SK-N-SH (cell line): ENCODE measurements at regions not wholly inside any gene's neighbourhood (a gene's known extent, or its start where the extent isn't known, plus 50 kb on each side); places are given as distances from the start of the nearest gene placed in this dataset.

Experiments
- CTCF ChIA-PET: fragments of 300-600, 350-600 bp; formaldehyde crosslinking; extraction: SDS; loops from one replicate; lab custom pipeline; 2021; lab: Yijun Ruan, JAX
- POLR2A ChIA-PET: fragments of 350-600 bp; sonication (Branson Sonifier 250); formaldehyde crosslinking; extraction: SDS; loops from one replicate; lab custom pipeline; 2020; ENCODE audit warnings: antibody characterized with exemption, inconsistent platforms; lab: Yijun Ruan, JAX
- DNase-seq: peaks from one replicate; pipeline ENCODE4 v3.0.0; 2012
- H2AFZ ChIP-seq: fragments of 200-600 bp; sonication (generic); 2 replicates; pipeline ENCODE4 v1.8.1; 2016; ENCODE audit warnings: antibody characterized with exemption, mild to moderate bottlenecking, low read depth
- H3F3A ChIP-seq: fragments of 200-600 bp; sonication (generic); replicated peaks from 2 replicates; pipeline ENCODE3; 2016; ENCODE audit warnings: antibody characterized with exemption, mild to moderate bottlenecking; ENCODE audit not compliant: insufficient read depth
- H3K27ac ChIP-seq, 2 experiments: fragments of 200-500 bp in 1 of 2; fragments of 200-600 bp in 1 of 2; sonication (Bioruptor generic) in 1 of 2; sonication (generic), shearing (Covaris generic) in 1 of 2; 2 replicates each; pipeline versions ENCODE4 v1.5.1 to v1.6.1; 2014 to 2016; ENCODE audit warnings: low read depth in 2 of 2, inconsistent platforms in 1 of 2, low read length in 1 of 2, mild to moderate bottlenecking in 1 of 2, mixed read lengths in 1 of 2
- H3K27me3 ChIP-seq: fragments of 200-600 bp; sonication (generic), shearing (Covaris generic); 2 replicates; pipeline ENCODE4 v1.6.1; 2016; ENCODE audit warnings: mixed run types; ENCODE audit not compliant: insufficient read depth
- H3K36me3 ChIP-seq, 2 experiments: fragments of 200-500 bp in 1 of 2; fragments of 200-600 bp in 1 of 2; sonication (Bioruptor generic) in 1 of 2; sonication (generic) in 1 of 2; replicated peaks in 1 of 2; 2 replicates each; pipeline versions ENCODE3 to v1.5.1; 2014 to 2016; ENCODE audit warnings: low read length in 1 of 2, mild to moderate bottlenecking in 1 of 2; ENCODE audit not compliant: insufficient read depth in 2 of 2, control insufficient read depth in 1 of 2
- H3K4me1 ChIP-seq, 2 experiments: fragments of 200-500 bp in 1 of 2; fragments of 200-600 bp in 1 of 2; sonication (Bioruptor generic) in 1 of 2; sonication (generic), shearing (Covaris generic) in 1 of 2; 2 replicates each; pipeline versions ENCODE4 v1.5.1 to v1.6.1; 2014 to 2016; ENCODE audit warnings: low read depth in 1 of 2, low read length in 1 of 2, mixed run types in 1 of 2; ENCODE audit not compliant: insufficient read depth in 2 of 2, control insufficient read depth in 1 of 2
- H3K4me2 ChIP-seq: fragments of 200-600 bp; sonication (generic), shearing (Covaris generic); 2 replicates; pipeline ENCODE4 v1.6.1; 2017; ENCODE audit warnings: mixed run types
- H3K4me3 ChIP-seq, 2 experiments: fragments of 200-500 bp in 1 of 2; fragments of 200-600 bp in 1 of 2; sonication (Bioruptor generic) in 1 of 2; sonication (generic), shearing (Covaris generic) in 1 of 2; 2 replicates each; pipeline versions ENCODE4 v1.5.1 to v1.8.1; 2014 to 2016; ENCODE audit warnings: low read depth in 2 of 2, inconsistent platforms in 1 of 2, low read length in 1 of 2, mild to moderate bottlenecking in 1 of 2, mixed read lengths in 1 of 2, moderate library complexity in 1 of 2
- H3K79me2 ChIP-seq: fragments of 200-600 bp; sonication (generic); 2 replicates; pipeline ENCODE4 v1.8.1; 2017; ENCODE audit warnings: mild to moderate bottlenecking; ENCODE audit not compliant: insufficient read depth
- H3K9ac ChIP-seq: fragments of 200-600 bp; sonication (generic); 2 replicates; pipeline ENCODE4 v1.6.1; 2017; ENCODE audit warnings: mixed run types
- H3K9me2 ChIP-seq: fragments of 200-600 bp; sonication (generic); 2 replicates; pipeline ENCODE4 v1.6.1; 2017; ENCODE audit warnings: mixed run types
- H3K9me3 ChIP-seq: fragments of 200-600 bp; sonication (generic); 2 replicates; pipeline ENCODE4 v1.6.1; 2017; ENCODE audit warnings: mixed run types, mild to moderate bottlenecking, moderate library complexity
- H4K20me1 ChIP-seq: fragments of 200-600 bp; sonication (generic); 2 replicates; pipeline ENCODE4 v1.6.1; 2017; ENCODE audit warnings: mild to moderate bottlenecking, mixed run types; ENCODE audit not compliant: insufficient read depth
- CHD2 ChIP-seq: fragments of 150-350 bp; IDR thresholded peaks from 2 replicates; pipeline ENCODE4 v1.6.1; 2018; ENCODE audit warnings: low read length; ENCODE audit not compliant: partially characterized antibody
- EZH2phosphoT487 ChIP-seq: fragments of 200-600 bp; sonication (generic); IDR thresholded peaks from 2 replicates; pipeline ENCODE4 v1.6.1; 2017; ENCODE audit warnings: low read depth, mixed run types, mild to moderate bottlenecking, antibody characterized with exemption, moderate library complexity, borderline replicate concordance
- FOSL2 ChIP-seq: IDR thresholded peaks from 2 replicates; pipeline ENCODE4 v1.4.0; 2012; ENCODE audit warnings: low read depth, mild to moderate bottlenecking, moderate library complexity, borderline replicate concordance
- FOXM1 ChIP-seq: IDR thresholded peaks from 2 replicates; pipeline ENCODE4 v1.4.0; 2012; ENCODE audit warnings: low read depth, mild to moderate bottlenecking
- GABPA ChIP-seq: IDR thresholded peaks from 2 replicates; pipeline ENCODE4 v1.4.0; 2012; ENCODE audit warnings: low read depth, mild to moderate bottlenecking
- GATA2 ChIP-seq: sonication (generic); formaldehyde crosslinking; IDR thresholded peaks from 2 replicates; pipeline ENCODE4 v1.5.0; 2020; ENCODE audit warnings: mild to moderate bottlenecking, missing genetic modification reagents
- JUND ChIP-seq: IDR thresholded peaks from 2 replicates; pipeline ENCODE4 v1.4.0; 2012
- MEF2A ChIP-seq: IDR thresholded peaks from 2 replicates; pipeline ENCODE4 v1.4.0; 2012; ENCODE audit warnings: low read depth, borderline replicate concordance
- NFIC ChIP-seq: IDR thresholded peaks from 2 replicates; pipeline ENCODE4 v1.4.0; 2012; ENCODE audit warnings: borderline replicate concordance
- NRF1 ChIP-seq: IDR thresholded peaks from 2 replicates; pipeline ENCODE4 v1.6.1; 2012; ENCODE audit warnings: low read depth, mild to moderate bottlenecking, low read length
- RXRA ChIP-seq: IDR thresholded peaks from 2 replicates; pipeline ENCODE4 v1.4.0; 2012; ENCODE audit warnings: low read depth, mild to moderate bottlenecking, borderline replicate concordance
- SIN3A ChIP-seq: IDR thresholded peaks from 2 replicates; pipeline ENCODE4 v1.6.1; 2012; ENCODE audit warnings: low read depth, mild to moderate bottlenecking, low read length, moderate library complexity, borderline replicate concordance
- TAF1 ChIP-seq: IDR thresholded peaks from 2 replicates; pipeline ENCODE4 v1.6.1; 2012; ENCODE audit warnings: low read depth, mild to moderate bottlenecking, low read length, moderate library complexity, borderline replicate concordance
- TCF12 ChIP-seq: IDR thresholded peaks from 2 replicates; pipeline ENCODE4 v1.4.0; 2012
- TEAD4 ChIP-seq: IDR thresholded peaks from 2 replicates; pipeline ENCODE4 v1.4.0; 2012; ENCODE audit warnings: mild to moderate bottlenecking, borderline replicate concordance; ENCODE audit not compliant: insufficient read depth
- YY1 ChIP-seq: IDR thresholded peaks from 2 replicates; pipeline ENCODE4 v1.4.0; 2012; ENCODE audit warnings: low read depth, mild to moderate bottlenecking
- WGBS: methylation state at CpG from one replicate; pipeline ENCODE4 v1.1.6; 2017; ENCODE audit warnings: low lambda C conversion rate; 5-methylcytosine and 5-hydroxymethylcytosine counted together
- TF ChIP-seq, protein P1 (sequence below): fragments of 150-350 bp; IDR thresholded peaks from 2 replicates; pipeline ENCODE4 v1.6.1; 2016; ENCODE audit warnings: mild to moderate bottlenecking, low read depth, low read length
- TF ChIP-seq, protein P2 (sequence below): IDR thresholded peaks from 2 replicates; pipeline ENCODE4 v1.4.0; 2012; ENCODE audit warnings: low read depth, borderline replicate concordance
- TF ChIP-seq, protein P3 (sequence below): IDR thresholded peaks from 2 replicates; pipeline ENCODE4; 2012

DNA sequence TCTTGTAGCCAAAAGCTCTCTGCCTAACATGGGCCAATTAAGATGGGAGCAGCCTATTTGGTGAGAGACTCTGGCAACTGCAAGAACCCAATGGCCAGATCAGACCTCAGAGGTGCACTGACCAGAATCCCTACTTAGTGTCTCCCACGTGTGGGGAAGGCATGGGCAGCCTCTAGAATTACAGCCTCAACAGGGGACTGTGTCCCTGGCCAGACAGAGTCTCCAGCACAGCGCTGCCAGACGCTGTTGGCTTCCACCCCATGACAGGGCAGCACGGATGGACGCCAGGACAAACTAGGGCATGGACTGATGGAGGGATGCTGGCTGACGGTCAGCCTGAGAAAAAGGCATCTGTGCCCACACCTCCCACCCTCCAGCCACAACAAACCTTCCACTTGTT, 729.3 kb upstream of the AUTS2 start:
- ChIA-PET CTCF (no interaction called here), POLR2A (no interaction called here)
- no peaks in the 10 kb centered on the region for H3K36me3 ChIP-seq
- TF ChIP-seq, protein P1, sequence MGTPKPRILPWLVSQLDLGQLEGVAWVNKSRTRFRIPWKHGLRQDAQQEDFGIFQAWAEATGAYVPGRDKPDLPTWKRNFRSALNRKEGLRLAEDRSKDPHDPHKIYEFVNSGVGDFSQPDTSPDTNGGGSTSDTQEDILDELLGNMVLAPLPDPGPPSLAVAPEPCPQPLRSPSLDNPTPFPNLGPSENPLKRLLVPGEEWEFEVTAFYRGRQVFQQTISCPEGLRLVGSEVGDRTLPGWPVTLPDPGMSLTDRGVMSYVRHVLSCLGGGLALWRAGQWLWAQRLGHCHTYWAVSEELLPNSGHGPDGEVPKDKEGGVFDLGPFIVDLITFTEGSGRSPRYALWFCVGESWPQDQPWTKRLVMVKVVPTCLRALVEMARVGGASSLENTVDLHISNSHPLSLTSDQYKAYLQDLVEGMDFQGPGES = no peak
- no peak for TF ChIP-seq GABPA
- TF ChIP-seq MEF2A = no peak
- no peak for TF ChIP-seq FOXM1
- TF ChIP-seq, protein P2, sequence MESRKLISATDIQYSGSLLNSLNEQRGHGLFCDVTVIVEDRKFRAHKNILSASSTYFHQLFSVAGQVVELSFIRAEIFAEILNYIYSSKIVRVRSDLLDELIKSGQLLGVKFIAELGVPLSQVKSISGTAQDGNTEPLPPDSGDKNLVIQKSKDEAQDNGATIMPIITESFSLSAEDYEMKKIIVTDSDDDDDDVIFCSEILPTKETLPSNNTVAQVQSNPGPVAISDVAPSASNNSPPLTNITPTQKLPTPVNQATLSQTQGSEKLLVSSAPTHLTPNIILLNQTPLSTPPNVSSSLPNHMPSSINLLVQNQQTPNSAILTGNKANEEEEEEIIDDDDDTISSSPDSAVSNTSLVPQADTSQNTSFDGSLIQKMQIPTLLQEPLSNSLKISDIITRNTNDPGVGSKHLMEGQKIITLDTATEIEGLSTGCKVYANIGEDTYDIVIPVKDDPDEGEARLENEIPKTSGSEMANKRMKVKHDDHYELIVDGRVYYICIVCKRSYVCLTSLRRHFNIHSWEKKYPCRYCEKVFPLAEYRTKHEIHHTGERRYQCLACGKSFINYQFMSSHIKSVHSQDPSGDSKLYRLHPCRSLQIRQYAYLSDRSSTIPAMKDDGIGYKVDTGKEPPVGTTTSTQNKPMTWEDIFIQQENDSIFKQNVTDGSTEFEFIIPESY = no peak
- TF ChIP-seq NFIC = no peak
- H3K9me3 ChIP-seq = no peaks in the 10 kb centered on the region
- H4K20me1 ChIP-seq = no peaks in the 10 kb centered on the region
- DNase-seq = no peak
- WGBS = 43% methylated on average over 6 of the region's 6 CpGs
- H3K27ac ChIP-seq = no peak overlapping the region
- H3K27me3 ChIP-seq = no peaks in the 10 kb centered on the region
- no peak overlapping the region for H2AFZ ChIP-seq
- H3F3A ChIP-seq = no peaks in the 10 kb centered on the region
- no peak overlapping the region for H3K9ac ChIP-seq
- no peaks in the 10 kb centered on the region; a peak in 1 of 4 replicates for H3K4me1 ChIP-seq
- no peaks in the 10 kb centered on the region for H3K79me2 ChIP-seq
- H3K4me3 ChIP-seq = no peak overlapping the region
- H3K4me2 ChIP-seq = no peak overlapping the region
- no peaks in the 10 kb centered on the region for H3K9me2 ChIP-seq

DNA sequence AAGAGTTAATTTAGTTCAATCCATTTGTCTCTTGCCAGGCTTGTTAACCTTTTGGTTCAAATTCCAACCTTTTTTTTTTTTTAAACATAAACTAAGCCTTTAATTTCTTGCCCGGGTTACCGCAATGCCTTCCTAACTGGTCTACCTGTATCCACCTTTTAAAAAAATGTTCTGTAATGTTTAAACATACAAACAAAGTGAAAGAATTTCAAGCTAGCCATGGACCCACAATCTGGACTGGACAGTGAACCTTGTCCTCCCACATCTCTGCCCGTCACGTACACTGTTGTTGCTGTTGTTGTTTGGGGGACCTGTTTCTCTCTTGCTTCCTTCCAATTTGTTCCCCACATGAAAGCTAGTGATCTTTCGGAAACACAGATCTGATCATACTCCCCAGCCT, 724.7 kb upstream of the AUTS2 start:
- no peaks in the 10 kb centered on the region for H3K27me3 ChIP-seq
- H3K36me3 ChIP-seq = no peaks in the 10 kb centered on the region
- DNase-seq = no peak
- no peaks in the 10 kb centered on the region for H3K9me2 ChIP-seq
- no peaks in the 10 kb centered on the region; a peak in 1 of 4 replicates for H3K4me1 ChIP-seq
- no peak overlapping the region for H3K9ac ChIP-seq
- no peaks in the 10 kb centered on the region for H4K20me1 ChIP-seq
- H3K79me2 ChIP-seq = no peaks in the 10 kb centered on the region
- H3K9me3 ChIP-seq = no peaks in the 10 kb centered on the region
- no peak for TF ChIP-seq NRF1
- no peak for TF ChIP-seq TCF12
- TF ChIP-seq FOXM1 = no peak
- TF ChIP-seq SIN3A = no peak
- no peak for TF ChIP-seq RXRA
- no peak for TF ChIP-seq NFIC
- TF ChIP-seq YY1 = no peak
- TF ChIP-seq TEAD4 = no peak
- no peak for TF ChIP-seq TAF1
- TF ChIP-seq GATA2 = no peak
- no peak for TF ChIP-seq EZH2phosphoT487
- no peak for TF ChIP-seq FOSL2
- TF ChIP-seq, protein P2 = no peak
- no peak for TF ChIP-seq CHD2
- TF ChIP-seq JUND = no peak
- TF ChIP-seq, protein P3, sequence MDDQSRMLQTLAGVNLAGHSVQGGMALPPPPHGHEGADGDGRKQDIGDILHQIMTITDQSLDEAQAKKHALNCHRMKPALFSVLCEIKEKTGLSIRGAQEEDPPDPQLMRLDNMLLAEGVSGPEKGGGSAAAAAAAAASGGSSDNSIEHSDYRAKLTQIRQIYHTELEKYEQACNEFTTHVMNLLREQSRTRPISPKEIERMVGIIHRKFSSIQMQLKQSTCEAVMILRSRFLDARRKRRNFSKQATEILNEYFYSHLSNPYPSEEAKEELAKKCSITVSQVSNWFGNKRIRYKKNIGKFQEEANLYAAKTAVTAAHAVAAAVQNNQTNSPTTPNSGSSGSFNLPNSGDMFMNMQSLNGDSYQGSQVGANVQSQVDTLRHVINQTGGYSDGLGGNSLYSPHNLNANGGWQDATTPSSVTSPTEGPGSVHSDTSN = no peak
- no peak overlapping the region for H3K27ac ChIP-seq
- no peak overlapping the region for H3K4me2 ChIP-seq
- H3F3A ChIP-seq = no peaks in the 10 kb centered on the region
- ChIA-PET POLR2A (no interaction called here), CTCF (interaction anchor here (0.7 to 1.5 kb wide), 2 partner anchors 105 to 673 kb away, joined by 3 to 4 read pairs; no protein-coding TSS in a partner anchor)
- 83% methylated on average over 5 of the region's 5 CpGs for WGBS
- no peak overlapping the region for H3K4me3 ChIP-seq
- no peak overlapping the region for H2AFZ ChIP-seq
